GM12878 (cell line): ENCODE measurements at regions not wholly inside any gene's neighbourhood (a gene's known extent, or its start where the extent isn't known, plus 50 kb on each side); places are given as distances from the start of the nearest gene placed in this dataset.

Experiments
- ATAC-seq: fragments of 200-7000 bp; cut with Tn5 transposase; 3 replicates; pipeline ENCODE4 v1.9.1; 2020; ENCODE audit warnings: mild to moderate bottlenecking, moderate library complexity
- BruUV-seq: library from RNA; stranded (reverse); fragments of 400-500 nt; replicated peaks from 2 replicates; lab custom pipeline; 2021; lab: Mats Ljungman, UMichigan
- CTCF ChIA-PET: fragments of 300-600 bp; sonication (Branson Sonifier 250); formaldehyde crosslinking; extraction: SDS; loops from one replicate; lab custom pipeline; 2021; ENCODE audit warnings: inconsistent platforms; lab: Yijun Ruan, JAX
- POLR2A ChIA-PET: fragments of 350-600 bp; formaldehyde crosslinking; extraction: SDS; loops from one replicate; lab custom pipeline; 2021; ENCODE audit warnings: inconsistent platforms; lab: Charles Lee
- RAD21 ChIA-PET: fragments of 300-600 bp; sonication (Branson Sonifier 250); formaldehyde crosslinking; loops from one replicate; lab custom pipeline; 2023; ENCODE audit warnings: antibody characterized with exemption; ENCODE audit not compliant: unreplicated experiment; lab: Charles Lee
- SMC1A ChIA-PET: fragments of 300-600 bp; sonication (Branson Sonifier 250); formaldehyde crosslinking; loops from one replicate; lab custom pipeline; 2023; ENCODE audit not compliant: unreplicated experiment, uncharacterized antibody; lab: Charles Lee
- DNase-seq: peaks from one replicate; pipeline ENCODE4 v3.0.0-alpha.2; 2011; ENCODE audit warnings: low read depth, low spot score
- FAIRE-seq: peaks from 3 replicates; lab custom pipeline; 2011; peaks lifted over from hg19 to GRCh38; lab: Jason Lieb, UNC
- H2AFZ ChIP-seq: 2 replicates; pipeline ENCODE4 v1.6.0; 2011; ENCODE audit warnings: low read depth, low read length, control low read depth; ENCODE audit not compliant: control insufficient read depth
- H3K27ac ChIP-seq: 2 replicates; pipeline ENCODE4 v1.5.1; 2011; ENCODE audit warnings: control low read depth; ENCODE audit not compliant: control insufficient read depth, insufficient read depth
- H3K27me3 ChIP-seq, 2 experiments: replicated peaks in 1 of 2; 2 replicates each; pipeline versions ENCODE4 v1.6.0 to v1.6.1; 2011; ENCODE audit warnings: low read length in 1 of 2; ENCODE audit not compliant: control insufficient read depth in 2 of 2, insufficient read depth in 2 of 2
- H3K36me3 ChIP-seq, 2 experiments: 2 replicates each; pipeline ENCODE4 v1.5.1; 2011; ENCODE audit warnings: low read length in 1 of 2; ENCODE audit not compliant: control insufficient read depth in 2 of 2, insufficient read depth in 2 of 2
- H3K4me1 ChIP-seq: 2 replicates; pipeline ENCODE4 v1.6.1; 2011; ENCODE audit warnings: mild to moderate bottlenecking, low read length, moderate library complexity, mixed read lengths; ENCODE audit not compliant: control insufficient read depth, insufficient read depth
- H3K4me2 ChIP-seq: 2 replicates; pipeline ENCODE4 v1.6.0; 2011; ENCODE audit warnings: control low read depth; ENCODE audit not compliant: control insufficient read depth, insufficient read depth
- H3K4me3 ChIP-seq: fragments of 200-600 bp; sonication (generic); 2 replicates; pipeline ENCODE4 v1.5.1; 2016
- H3K79me2 ChIP-seq: 2 replicates; pipeline ENCODE4 v1.6.0; 2011; ENCODE audit warnings: low read length; ENCODE audit not compliant: control insufficient read depth, insufficient read depth
- H3K9ac ChIP-seq: 2 replicates; pipeline ENCODE4 v1.8.0; 2011; ENCODE audit warnings: low read length, control low read depth, mixed read lengths; ENCODE audit not compliant: control insufficient read depth, insufficient read depth
- H3K9me3 ChIP-seq: replicated peaks from 3 replicates; pipeline ENCODE4 v1.5.1; 2011; ENCODE audit warnings: mild to moderate bottlenecking, low read length; ENCODE audit not compliant: control insufficient read depth, insufficient read depth
- H4K20me1 ChIP-seq: 2 replicates; pipeline ENCODE4 v1.6.0; 2011; ENCODE audit not compliant: control insufficient read depth, insufficient read depth
- CHD4 ChIP-seq: fragments of 200-600 bp; sonication (generic); IDR thresholded peaks from 2 replicates; pipeline ENCODE4 v1.6.1; 2016; ENCODE audit warnings: mild to moderate bottlenecking
- DPF2 ChIP-seq: fragments of 450-650 bp; IDR thresholded peaks from 2 replicates; pipeline ENCODE4 v1.6.1; 2017; ENCODE audit warnings: mild to moderate bottlenecking
- E2F8 ChIP-seq: fragments of 450-650 bp; IDR thresholded peaks from 2 replicates; pipeline ENCODE4 v1.6.1; 2018; ENCODE audit warnings: mild to moderate bottlenecking, low read depth, moderate library complexity; ENCODE audit not compliant: partially characterized antibody
- EED ChIP-seq: sonication (generic); IDR thresholded peaks from 2 replicates; pipeline ENCODE4 v1.6.1; 2016; ENCODE audit warnings: antibody characterized with exemption, low read depth
- ELK1 ChIP-seq: IDR thresholded peaks from 2 replicates; pipeline ENCODE4 v1.6.1; 2012; ENCODE audit warnings: low read depth, low read length, improper control_type of control experiment
- FOXM1 ChIP-seq: IDR thresholded peaks from 2 replicates; pipeline ENCODE4 v1.6.1; 2012; ENCODE audit warnings: low read depth, mild to moderate bottlenecking, inconsistent platforms, low read length, moderate library complexity
- GABPA ChIP-seq: IDR thresholded peaks from 2 replicates; pipeline ENCODE4 v1.6.1; 2014; ENCODE audit warnings: antibody characterized with exemption, low read depth, mild to moderate bottlenecking, inconsistent platforms
- HCFC1 ChIP-seq: fragments of 150-350 bp; IDR thresholded peaks from 2 replicates; pipeline ENCODE4 v1.6.1; 2014; ENCODE audit warnings: low read length
- NFYB ChIP-seq: IDR thresholded peaks from 2 replicates; pipeline ENCODE4 v1.6.1; 2011; ENCODE audit warnings: low read depth, mild to moderate bottlenecking, low read length, improper control_type of control experiment, moderate library complexity; ENCODE audit not compliant: insufficient read depth
- SP1 ChIP-seq: IDR thresholded peaks from one replicate; pipeline ENCODE4 v1.6.1; 2011; ENCODE audit warnings: low read depth, low read length
- SPI1 ChIP-seq: IDR thresholded peaks from 2 replicates; pipeline ENCODE4 v1.6.1; 2011; ENCODE audit warnings: low read depth, mild to moderate bottlenecking, low read length, moderate library complexity, borderline replicate concordance; ENCODE audit not compliant: insufficient read depth
- STAT1 ChIP-seq: fragments of 450-650 bp; conservative IDR thresholded peaks from 2 replicates; pipeline ENCODE4 v1.6.1; 2014; ENCODE audit warnings: antibody characterized with exemption, mild to moderate bottlenecking
- WGBS: methylation state at CpG from one replicate; pipeline ENCODE4 v1.1.6; 2016; ENCODE audit warnings: low lambda C conversion rate; ENCODE audit not compliant: insufficient replicate concordance, insufficient coverage; ENCODE audit errors: missing lambda C conversion rate; 5-methylcytosine and 5-hydroxymethylcytosine counted together
- in situ Hi-C: fragments of 300-500 bp; cut with MboI; formaldehyde crosslinking; loops from 9 replicates; pipeline ENCODE4 v1.14.3; 2018; ENCODE audit warnings: mixed read lengths
- intact Hi-C: fragments of 100-400 bp; cut with micrococcal nuclease; formaldehyde crosslinking; loops from one replicate; pipeline ENCODE4 v1.14.2; 2022; ENCODE audit not compliant: unreplicated experiment

- TF ChIP-seq HCFC1 (no peak), STAT1 (no peak)
- TF ChIP-seq, all 136 proteins: peak for 0
- CTCF ChIA-PET: no interaction called here
- H3K9ac ChIP-seq: no peak overlapping the region
- no peak for DNase-seq
- no peak overlapping the region for H3K4me2 ChIP-seq
- no peak overlapping the region for H3K4me3 ChIP-seq
- H3K27me3 ChIP-seq: no peaks in the 10 kb centered on the region
- 72% methylated on average over 3 of the region's 3 CpGs for WGBS
- no peaks in the 10 kb centered on the region for H3K79me2 ChIP-seq
- no peak overlapping the region for H3K27ac ChIP-seq
- no peaks in the 10 kb centered on the region for H3K9me3 ChIP-seq
- no peak for ATAC-seq
- RAD21 ChIA-PET: no interaction called here
- H2AFZ ChIP-seq: no peak overlapping the region
- in situ Hi-C loops (no loop called here), intact Hi-C loops (no loop called here)
- no peaks in the 10 kb centered on the region for H3K4me1 ChIP-seq
- POLR2A ChIA-PET: interaction anchor here (1.0 kb wide), 1 partner anchor 96 kb away, joined by 5 read pairs; no protein-coding TSS in a partner anchor
- BruUV-seq: no TSS peak
- SMC1A ChIA-PET: no interaction called here
- no peaks in the 10 kb centered on the region for H4K20me1 ChIP-seq
- H3K36me3 ChIP-seq: no peaks in the 10 kb centered on the region
- FAIRE-seq: no peak
Measured at GRCh38 chr6:21491955-21492354, 101.6 kb upstream of the SOX4 start.

- FAIRE-seq: no peak
- Histone ChIP-seq H3K9ac (no peak overlapping the region), H3K4me3 (no peak overlapping the region), H3K36me3 (no peaks in the 10 kb centered on the region), H3K4me2 (no peak overlapping the region), H3K9me3 (no peaks in the 10 kb centered on the region), H3K27ac (no peak overlapping the region), H3K4me1 (no peaks in the 10 kb centered on the region), H2AFZ (no peak overlapping the region), H3K79me2 (no peaks in the 10 kb centered on the region), H3K27me3 (no peaks in the 10 kb centered on the region), H4K20me1 (no peaks in the 10 kb centered on the region)
- in situ Hi-C loops: no loop called here
- ChIA-PET POLR2A (interaction anchor here (0.7 kb wide), 1 partner anchor 373 kb away, joined by 3 read pairs; no protein-coding TSS in a partner anchor), CTCF (no interaction called here), RAD21 (no interaction called here), SMC1A (interaction anchor here (1.5 kb wide), 1 partner anchor 10 kb away, joined by 3 read pairs; no protein-coding TSS in a partner anchor)
- WGBS: 50% methylated on average over 8 of the region's 8 CpGs
- intact Hi-C loops: no loop called here
- BruUV-seq: no TSS peak
- DNase-seq: no peak
- TF ChIP-seq EED: no peak
- TF ChIP-seq E2F8: no peak
- TF ChIP-seq CHD4: no peak
- no peak for TF ChIP-seq SPI1
- TF ChIP-seq FOXM1: no peak
- TF ChIP-seq NFYB: no peak
- no peak for TF ChIP-seq SP1
- TF ChIP-seq GABPA: no peak
- TF ChIP-seq DPF2: no peak
- TF ChIP-seq ELK1: no peak
- ATAC-seq: no peak
Measured at GRCh38 chr6:21494505-21494904, 99.0 kb upstream of the SOX4 start.
